Sigmoid colon (tissue), 4 donors: ENCODE measurements at regions not wholly inside any gene's neighbourhood (a gene's known extent, or its start where the extent isn't known, plus 50 kb on each side); places are given as distances from the start of the nearest gene placed in this dataset.

Experiments used
- CTCF ChIP-seq, 4 experiments: fragments of 450-650 bp in 3 of 4; fragments of 200-600 bp in 1 of 4; IDR thresholded peaks; one replicate each; pipeline ENCODE4 v1.5.1; 2016 to 2019; ENCODE audit warnings: antibody characterized with exemption in 4 of 4, mild to moderate bottlenecking in 3 of 4, moderate library complexity in 2 of 4
- EP300 ChIP-seq, 4 donors: sonication (generic); formaldehyde crosslinking; IDR thresholded peaks; one replicate each; pipeline ENCODE4 v1.6.1; 2017; ENCODE audit warnings: antibody characterized with exemption in 4 of 4
- POLR2AphosphoS5 ChIP-seq, 4 donors: sonication (generic); formaldehyde crosslinking; IDR thresholded peaks; one replicate each; pipeline ENCODE4 v1.6.1; 2017; ENCODE audit warnings: antibody characterized with exemption in 4 of 4

- no peak for TF ChIP-seq POLR2AphosphoS5 (IDR thresholded peaks at IDR 0.05)
- no peak for TF ChIP-seq CTCF (IDR thresholded peaks at IDR 0.05)
- no peak for TF ChIP-seq EP300 (IDR thresholded peaks at IDR 0.05)
Observed at GRCh38 chr14:87497301-87497700, 495.7 kb downstream of the GALC start.
